H1 (cell line): ENCODE measurements at regions not wholly inside any gene's neighbourhood (a gene's known extent, or its start where the extent isn't known, plus 50 kb on each side); places are given as distances from the start of the nearest gene placed in this dataset.

ENCODE experiments used
- CTCF ChIA-PET: fragments of 300-600 bp; sonication (Branson Sonifier 250); formaldehyde crosslinking; loops from one replicate; lab custom pipeline; 2021; ENCODE audit not compliant: partially characterized antibody; lab: Charles Lee
- POLR2A ChIA-PET: fragments of 300-600 bp; sonication (Branson Sonifier 250); formaldehyde crosslinking; loops from one replicate; lab custom pipeline; 2021; ENCODE audit warnings: inconsistent platforms; ENCODE audit not compliant: partially characterized antibody; lab: Charles Lee
- DNase-seq, 2 experiments: peaks; one replicate each; pipeline versions ENCODE4 v3.0.0 to v3.0.0-alpha.2; 2010 to 2022; ENCODE audit warnings: low spot score in 2 of 2, low read depth in 1 of 2, mixed read lengths in 1 of 2
- FAIRE-seq: peaks from 2 replicates; lab custom pipeline; 2011; peaks lifted over from hg19 to GRCh38; lab: Jason Lieb, UNC
- H2AFZ ChIP-seq: 2 replicates; pipeline ENCODE4 v1.8.1; 2012; ENCODE audit warnings: low read length, inconsistent platforms
- H2AK5ac ChIP-seq: 2 replicates; pipeline ENCODE4 v1.6.1; 2013; ENCODE audit warnings: low read depth, low read length
- H2BK120ac ChIP-seq: replicated peaks from 2 replicates; pipeline ENCODE3; 2013; ENCODE audit warnings: low read depth, low read length, inconsistent platforms
- H2BK12ac ChIP-seq: 2 replicates; pipeline ENCODE4 v1.6.1; 2013; ENCODE audit warnings: low read depth, low read length
- H2BK15ac ChIP-seq: 2 replicates; pipeline ENCODE4 v1.6.1; 2013; ENCODE audit warnings: low read length
- H2BK20ac ChIP-seq: 2 replicates; pipeline ENCODE4 v1.6.1; 2013; ENCODE audit warnings: low read length
- H2BK5ac ChIP-seq: 2 replicates; pipeline ENCODE4 v1.6.1; 2013; ENCODE audit warnings: low read depth, low read length
- H3K14ac ChIP-seq: 2 replicates; pipeline ENCODE4 v1.6.1; 2013; ENCODE audit warnings: inconsistent platforms; ENCODE audit not compliant: insufficient read length
- H3K18ac ChIP-seq: 2 replicates; pipeline ENCODE4 v1.6.1; 2013; ENCODE audit warnings: low read length; ENCODE audit errors: extremely low read depth
- H3K23ac ChIP-seq: 2 replicates; pipeline ENCODE4 v1.6.1; 2013; ENCODE audit warnings: inconsistent platforms; ENCODE audit not compliant: insufficient read length
- H3K23me2 ChIP-seq: 2 replicates; pipeline ENCODE4 v1.6.1; 2013; ENCODE audit warnings: low read depth, low read length
- H3K27ac ChIP-seq: 2 replicates; pipeline ENCODE4 v1.6.1; 2011; ENCODE audit warnings: low read depth, low read length, inconsistent platforms
- H3K27me3 ChIP-seq, 4 experiments: replicated peaks in 1 of 4; 1 replicate in 1 of 4; 2 replicates in 3 of 4; pipeline versions ENCODE4 v1.6.1 to v1.8.1; 2011 to 2013; ENCODE audit warnings: low read length in 3 of 4, mild to moderate bottlenecking in 3 of 4, inconsistent platforms in 2 of 4, mixed read lengths in 2 of 4, moderate library complexity in 1 of 4; ENCODE audit not compliant: control insufficient read depth in 3 of 4, insufficient read depth in 3 of 4; ENCODE audit errors: extremely low read depth in 1 of 4
- H3K36me3 ChIP-seq, 4 experiments: 2 replicates each; pipeline versions ENCODE4 v1.6.1 to v1.8.1; 2011 to 2013; ENCODE audit warnings: mild to moderate bottlenecking in 4 of 4, low read length in 3 of 4, moderate library complexity in 2 of 4, control low read depth in 1 of 4, inconsistent platforms in 1 of 4; ENCODE audit not compliant: insufficient read depth in 4 of 4, control insufficient read depth in 2 of 4
- H3K4ac ChIP-seq: replicated peaks from 2 replicates; pipeline ENCODE3; 2013; ENCODE audit warnings: low read length, low read depth, mixed read lengths, inconsistent platforms; ENCODE audit not compliant: insufficient read length
- H3K4me1 ChIP-seq, 4 experiments: replicated peaks in 1 of 4; 1 replicate in 1 of 4; 2 replicates in 3 of 4; pipeline versions ENCODE4 v1.6.1 to v1.8.1; 2011 to 2013; ENCODE audit warnings: low read length in 3 of 4, inconsistent platforms in 2 of 4, mixed read lengths in 1 of 4; ENCODE audit not compliant: insufficient read depth in 4 of 4, control insufficient read depth in 3 of 4
- H3K4me2 ChIP-seq, 2 experiments: 2 replicates each; pipeline versions ENCODE4 v1.6.1 to v1.8.1; 2011 to 2013; ENCODE audit warnings: low read depth in 2 of 2, low read length in 2 of 2, control low read depth in 1 of 2, inconsistent platforms in 1 of 2, mild to moderate bottlenecking in 1 of 2; ENCODE audit not compliant: insufficient read depth in 1 of 2
- H3K4me3 ChIP-seq, 4 experiments: fragments of 200-600, 300-600 bp in 1 of 4; sonication (generic), shearing (Covaris generic), sonication (Bioruptor Twin) in 1 of 4; 2 replicates each; pipeline versions ENCODE4 v1.5.1 to v1.8.1; 2011 to 2016; ENCODE audit warnings: low read length in 4 of 4, low read depth in 3 of 4, control low read depth in 2 of 4, inconsistent platforms in 2 of 4, mild to moderate bottlenecking in 2 of 4, mixed read lengths in 1 of 4, moderate library complexity in 1 of 4; ENCODE audit not compliant: insufficient read depth in 2 of 4; ENCODE audit errors: extremely low read depth in 1 of 4
- H3K56ac ChIP-seq: replicated peaks from 2 replicates; pipeline ENCODE3; 2013; ENCODE audit warnings: low read depth, mild to moderate bottlenecking, mixed read lengths, low read length, inconsistent platforms; ENCODE audit not compliant: insufficient read length
- H3K79me1 ChIP-seq: 2 replicates; pipeline ENCODE4 v1.6.1; 2013; ENCODE audit warnings: low read depth, low read length, control low read depth
- H3K79me2 ChIP-seq, 2 experiments: 2 replicates each; pipeline versions ENCODE4 v1.6.1 to v1.8.1; 2012 to 2013; ENCODE audit warnings: low read length in 2 of 2, mild to moderate bottlenecking in 2 of 2, inconsistent platforms in 1 of 2; ENCODE audit not compliant: insufficient read depth in 2 of 2, control insufficient read depth in 1 of 2
- H3K9ac ChIP-seq, 4 experiments: replicated peaks in 1 of 4; 1 replicate in 1 of 4; 2 replicates in 3 of 4; pipeline versions ENCODE4 v1.6.1 to v1.8.1; 2011 to 2013; ENCODE audit warnings: low read depth in 3 of 4, low read length in 3 of 4, control low read depth in 2 of 4, mild to moderate bottlenecking in 2 of 4, moderate library complexity in 2 of 4, inconsistent platforms in 1 of 4; ENCODE audit errors: extremely low read depth in 1 of 4
- H3K9me3 ChIP-seq, 2 experiments: 2 replicates each; pipeline versions ENCODE4 v1.6.1 to v1.8.1; 2012 to 2013; ENCODE audit warnings: mild to moderate bottlenecking in 2 of 2, moderate library complexity in 2 of 2, control low read depth in 1 of 2, inconsistent platforms in 1 of 2, low read depth in 1 of 2, low read length in 1 of 2, mixed read lengths in 1 of 2; ENCODE audit not compliant: insufficient read depth in 2 of 2
- H4K20me1 ChIP-seq, 2 experiments: replicated peaks in 1 of 2; 2 replicates each; pipeline versions ENCODE3 to v1.8.1; 2011 to 2013; ENCODE audit warnings: inconsistent platforms in 2 of 2, low read length in 2 of 2, mild to moderate bottlenecking in 1 of 2; ENCODE audit not compliant: insufficient read depth in 2 of 2, control insufficient read depth in 1 of 2
- H4K5ac ChIP-seq: 2 replicates; pipeline ENCODE4 v1.6.1; 2013; ENCODE audit warnings: low read length, low read depth, mixed read lengths, inconsistent platforms; ENCODE audit not compliant: insufficient read length
- H4K8ac ChIP-seq: 2 replicates; pipeline ENCODE4 v1.8.0; 2013; ENCODE audit warnings: mild to moderate bottlenecking, moderate library complexity, low read length, inconsistent platforms; ENCODE audit not compliant: insufficient read depth; ENCODE audit errors: extremely low read depth
- H4K91ac ChIP-seq: replicated peaks from 2 replicates; pipeline ENCODE3; 2013; ENCODE audit warnings: low read length, mixed read lengths, inconsistent platforms; ENCODE audit not compliant: insufficient read length
- ASH2L ChIP-seq: fragments of 200-600, 300-600 bp; sonication (generic); IDR thresholded peaks from one replicate; pipeline ENCODE4 v1.7.1; 2017; ENCODE audit warnings: low read length
- ATF2 ChIP-seq: IDR thresholded peaks from 2 replicates; pipeline ENCODE4 v1.6.1; 2012; ENCODE audit warnings: low read length, inconsistent platforms
- ATF3 ChIP-seq: IDR thresholded peaks from 2 replicates; pipeline ENCODE4 v1.6.1; 2011; ENCODE audit warnings: low read depth, mild to moderate bottlenecking, low read length; ENCODE audit not compliant: insufficient read depth
- SRF ChIP-seq: IDR thresholded peaks from 2 replicates; pipeline ENCODE4 v1.6.1; 2011; ENCODE audit warnings: mild to moderate bottlenecking, low read depth, low read length, moderate library complexity
- TBP ChIP-seq: IDR thresholded peaks from 2 replicates; pipeline ENCODE4 v1.6.1; 2011; ENCODE audit warnings: low read depth, low read length, improper control_type of control experiment
- WGBS, 2 experiments: shearing (Covaris generic) in 1 of 2; methylation state at CpG; one replicate each; pipeline versions ENCODE4 v1.1.6 to v1.1.7; 2013 to 2015; ENCODE audit warnings: low lambda C conversion rate in 2 of 2, mixed read lengths in 2 of 2, inconsistent platforms in 1 of 2, low coverage in 1 of 2, missing lambda C conversion rate in 1 of 2; ENCODE audit not compliant: insufficient replicate concordance in 2 of 2, insufficient coverage in 1 of 2, insufficient read length in 1 of 2; ENCODE audit errors: extremely low coverage in 1 of 2, missing lambda C conversion rate in 1 of 2; 5-methylcytosine and 5-hydroxymethylcytosine counted together

- H4K8ac ChIP-seq: no peak overlapping the region
- no peak overlapping the region for H4K5ac ChIP-seq
- no peak overlapping the region for H2BK120ac ChIP-seq
- ChIA-PET CTCF (interaction anchor here (1.2 to 2.3 kb wide), 3 partner anchors 9 to 32 kb away, joined by 3 to 10 read pairs (median 4); no protein-coding TSS in a partner anchor), POLR2A (interaction anchor here (1.1 kb wide), 1 partner anchor 10 kb away, joined by 3 read pairs; no protein-coding TSS in a partner anchor)
- no peak overlapping the region for H3K4me3 ChIP-seq
- H3K27me3 ChIP-seq: no peaks in the 10 kb centered on the region
- no peaks in the 10 kb centered on the region for H3K9me3 ChIP-seq
- no peak overlapping the region for H2BK20ac ChIP-seq
- no peak overlapping the region for H2BK5ac ChIP-seq
- no peak overlapping the region for H3K56ac ChIP-seq
- no peak overlapping the region for H3K9ac ChIP-seq
- H3K23ac ChIP-seq: no peak overlapping the region
- WGBS, 2 experiments: 74% methylated on average over 2 of the region's 2 CpGs; no CpG with 5 or more reads in 1 of the 2 experiments
- H4K20me1 ChIP-seq: no peaks in the 10 kb centered on the region
- H2BK12ac ChIP-seq: no peak overlapping the region
- FAIRE-seq (no peak), DNase-seq (no peak)
- no peaks in the 10 kb centered on the region for H3K79me2 ChIP-seq
- H3K23me2 ChIP-seq: no peaks in the 10 kb centered on the region
- H4K91ac ChIP-seq: no peak overlapping the region
- no peaks in the 10 kb centered on the region for H3K79me1 ChIP-seq
- H3K4me1 ChIP-seq: peaks cover 0 to 5% (median 3%) of the 10 kb centered on the region in 4 experiments; a peak in 3 of 7 replicates
- no peak overlapping the region for H2BK15ac ChIP-seq
- H3K4me2 ChIP-seq: no peak overlapping the region
- H2AFZ ChIP-seq: no peak overlapping the region
- H3K36me3 ChIP-seq: no peaks in the 10 kb centered on the region
- H3K4ac ChIP-seq: no peak overlapping the region
- TF ChIP-seq SRF (no peak), ATF2 (no peak), ATF3 (no peak), ASH2L (no peak), TBP (no peak)
- no peak overlapping the region for H3K14ac ChIP-seq
- H3K18ac ChIP-seq: no peak overlapping the region
- H3K27ac ChIP-seq: no peak overlapping the region
- H2AK5ac ChIP-seq: no peak overlapping the region
These were observed 80.2 kb upstream of the IL12B start for GRCh38 chr5:159410480-159410879.
